ENCODE measurements at regions not wholly inside any gene's neighbourhood (a gene's known extent, or its start where the extent isn't known, plus 50 kb on each side); places are given as distances from the start of the nearest gene placed in this dataset.

DNA sequence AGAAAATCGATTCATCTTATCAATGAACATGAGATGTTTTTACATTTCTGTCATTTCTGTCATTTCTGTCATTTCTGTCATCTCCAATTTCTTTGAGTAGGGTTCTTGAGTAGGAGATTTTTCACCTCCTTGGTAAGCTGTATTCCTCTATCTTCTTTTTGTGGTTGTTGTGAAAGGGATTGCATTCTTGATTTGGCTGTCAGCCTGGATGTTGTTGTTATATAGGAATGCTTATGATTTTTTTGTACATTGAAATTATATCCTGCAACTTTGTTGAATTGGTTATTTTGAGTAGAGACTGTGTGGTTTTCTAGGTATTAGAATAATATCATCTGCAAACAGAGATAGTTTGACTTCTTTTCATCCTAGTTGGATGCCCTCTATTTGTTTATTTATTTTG, 1233.7 kb downstream of the PLA2G4A start:
- TF ChIP-seq EZH2phosphoT487 (IDR thresholded peaks at IDR 0.05; ENCODE audit: insufficient read depth, low read depth), result no peak
- no peak for TF ChIP-seq EZH2 (IDR thresholded peaks at IDR 0.05; ENCODE audit: insufficient read depth, poor library complexity, severe bottlenecking)
